Ishikawa (cell line): ENCODE measurements at regions not wholly inside any gene's neighbourhood (a gene's known extent, or its start where the extent isn't known, plus 50 kb on each side); places are given as distances from the start of the nearest gene placed in this dataset.

ENCODE experiments used
- CEBPB ChIP-seq: IDR thresholded peaks from 2 replicates; pipeline ENCODE4 v1.6.1; 2012
- CREB1 ChIP-seq: IDR thresholded peaks from 2 replicates; pipeline ENCODE4 v1.6.1; 2012; ENCODE audit warnings: low read depth
- EGR1 ChIP-seq: IDR thresholded peaks from 2 replicates; pipeline ENCODE4 v1.6.1; 2012
- EP300 ChIP-seq: IDR thresholded peaks from 2 replicates; pipeline ENCODE4 v1.6.1; 2012; ENCODE audit warnings: borderline replicate concordance
- FOXM1 ChIP-seq: IDR thresholded peaks from 2 replicates; pipeline ENCODE4 v1.6.1; 2012; ENCODE audit warnings: low read depth, borderline replicate concordance
- NFIC ChIP-seq: IDR thresholded peaks from 2 replicates; pipeline ENCODE4 v1.6.1; 2012
- RAD21 ChIP-seq: IDR thresholded peaks from 2 replicates; pipeline ENCODE4 v1.6.1; 2012; ENCODE audit warnings: low read depth
- REST ChIP-seq: IDR thresholded peaks from 2 replicates; pipeline ENCODE4 v1.6.1; 2012; ENCODE audit warnings: low read depth, mild to moderate bottlenecking
- TAF1 ChIP-seq: IDR thresholded peaks from 2 replicates; pipeline ENCODE4 v1.6.1; 2012; ENCODE audit warnings: low read depth, mild to moderate bottlenecking
- USF1 ChIP-seq: IDR thresholded peaks from 2 replicates; pipeline ENCODE4 v1.6.1; 2012
- YY1 ChIP-seq: IDR thresholded peaks from 2 replicates; pipeline ENCODE4 v1.6.1; 2012; ENCODE audit warnings: low read depth
- ZBTB7A ChIP-seq: IDR thresholded peaks from 2 replicates; pipeline ENCODE4 v1.6.1; 2012; ENCODE audit warnings: low read depth
- TF ChIP-seq, protein P1 (sequence below): IDR thresholded peaks from 2 replicates; pipeline ENCODE4 v1.6.1; 2012

DNA sequence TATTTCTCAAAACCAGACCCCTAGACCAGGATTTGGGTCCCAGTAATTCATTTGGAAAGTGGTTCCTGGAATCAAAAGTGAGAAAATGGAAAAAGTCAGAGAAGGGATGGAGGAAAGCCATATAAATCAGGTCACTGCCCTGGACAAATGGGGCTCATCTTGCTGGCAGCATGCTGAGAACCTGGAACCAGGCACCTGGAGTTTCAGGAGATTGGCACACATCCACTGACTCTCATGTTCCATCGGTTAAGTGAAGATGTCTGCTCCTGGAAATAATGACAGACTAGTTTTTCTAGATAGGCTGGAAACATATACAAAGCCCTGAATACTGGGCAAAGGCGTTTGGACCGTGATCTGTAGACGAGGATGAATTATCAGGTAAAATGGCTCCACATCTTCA lies 163.6 kb upstream of the HS3ST1 start:
- no peak for TF ChIP-seq NFIC
- TF ChIP-seq, protein P1, sequence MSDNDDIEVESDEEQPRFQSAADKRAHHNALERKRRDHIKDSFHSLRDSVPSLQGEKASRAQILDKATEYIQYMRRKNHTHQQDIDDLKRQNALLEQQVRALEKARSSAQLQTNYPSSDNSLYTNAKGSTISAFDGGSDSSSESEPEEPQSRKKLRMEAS: no peak
- no peak for TF ChIP-seq REST
- no peak for TF ChIP-seq EGR1
- TF ChIP-seq TAF1: no peak
- no peak for TF ChIP-seq FOXM1
- TF ChIP-seq CEBPB: no peak
- TF ChIP-seq EP300: no peak
- TF ChIP-seq YY1: no peak
- TF ChIP-seq RAD21: no peak
- no peak for TF ChIP-seq ZBTB7A
- no peak for TF ChIP-seq CREB1
- no peak for TF ChIP-seq USF1
